ENCODE measurements at regions not wholly inside any gene's neighbourhood (a gene's known extent, or its start where the extent isn't known, plus 50 kb on each side); places are given as distances from the start of the nearest gene placed in this dataset.

- Histone ChIP-seq H3K27me3 (replicated peaks in 1 of 4; ENCODE audit: control insufficient read depth in 3 of 4, extremely low read depth in 1 of 4, insufficient read depth in 3 of 4, low read length in 3 of 4) (no peaks in the 10 kb centered on the region), H2BK120ac (replicated peaks; ENCODE audit: low read depth, low read length) (no peak overlapping the region), H3K4me3 (ENCODE audit: extremely low read depth in 1 of 4, insufficient read depth in 2 of 4, low read depth in 3 of 4, low read length in 4 of 4) (no peak overlapping the region), H2BK15ac (ENCODE audit: low read length) (no peak overlapping the region), H4K5ac (ENCODE audit: insufficient read length, low read depth, low read length) (no peak overlapping the region), H3K9me3 (ENCODE audit: insufficient read depth in 2 of 2, low read depth in 1 of 2, low read length in 1 of 2) (peaks cover 18 to 24% of the 10 kb centered on the region in 2 experiments), H2BK12ac (ENCODE audit: low read depth, low read length) (no peak overlapping the region), H3K27ac (ENCODE audit: low read depth, low read length) (no peak overlapping the region), H3K18ac (ENCODE audit: extremely low read depth, low read length) (no peak overlapping the region), H4K20me1 (replicated peaks in 1 of 2; ENCODE audit: control insufficient read depth in 1 of 2, insufficient read depth in 2 of 2, low read length in 2 of 2) (no peaks in the 10 kb centered on the region), H4K91ac (replicated peaks; ENCODE audit: insufficient read length, low read length) (no peak overlapping the region), H3K36me3 (ENCODE audit: control insufficient read depth in 2 of 4, insufficient read depth in 4 of 4, low read length in 3 of 4) (no peaks in the 10 kb centered on the region), H2BK5ac (ENCODE audit: low read depth, low read length) (no peak overlapping the region), H2AK5ac (ENCODE audit: low read depth, low read length) (no peak overlapping the region), H2AFZ (ENCODE audit: low read length) (no peak overlapping the region), H3K79me2 (ENCODE audit: control insufficient read depth in 1 of 2, insufficient read depth in 2 of 2, low read length in 2 of 2) (no peaks in the 10 kb centered on the region), H3K23me2 (ENCODE audit: low read depth, low read length) (no peaks in the 10 kb centered on the region), H3K9ac (replicated peaks in 1 of 4; ENCODE audit: extremely low read depth in 1 of 4, low read depth in 3 of 4, low read length in 3 of 4) (no peak overlapping the region), H3K14ac (ENCODE audit: insufficient read length) (no peak overlapping the region), H2BK20ac (ENCODE audit: low read length) (no peak overlapping the region), H3K56ac (replicated peaks; ENCODE audit: insufficient read length, low read depth, low read length) (no peak overlapping the region), H3K79me1 (ENCODE audit: low read depth, low read length) (no peaks in the 10 kb centered on the region), H4K8ac (ENCODE audit: extremely low read depth, insufficient read depth, low read length) (no peak overlapping the region), H3K4me2 (ENCODE audit: insufficient read depth in 1 of 2, low read depth in 2 of 2, low read length in 2 of 2) (no peak overlapping the region), H3K4ac (replicated peaks; ENCODE audit: insufficient read length, low read depth, low read length) (no peak overlapping the region), H3K4me1 (replicated peaks in 1 of 4; ENCODE audit: control insufficient read depth in 3 of 4, insufficient read depth in 4 of 4, low read length in 3 of 4) (no peaks in the 10 kb centered on the region), H3K23ac (ENCODE audit: insufficient read length) (no peak overlapping the region)
- 84% methylated on average over 3 of the region's 3 CpGs; no CpG with 5 or more reads in 1 of the 2 experiments for WGBS, 2 experiments (ENCODE audit: extremely low coverage in 1 of 2, insufficient coverage in 1 of 2, insufficient read length in 1 of 2, insufficient replicate concordance in 2 of 2, low coverage in 1 of 2, low lambda C conversion rate in 2 of 2, missing lambda C conversion rate in 1 of 2)
- ChIA-PET CTCF (ENCODE audit: partially characterized antibody) (interaction anchor here (0.6 kb wide), 1 partner anchor 127 kb away, joined by 3 read pairs; no protein-coding TSS in a partner anchor), POLR2A (ENCODE audit: partially characterized antibody) (no interaction called here)
- FAIRE-seq (no peak), DNase-seq (ENCODE audit: low read depth in 1 of 2, low spot score in 2 of 2) (no peak)
- TF ChIP-seq BRCA1 (IDR thresholded peaks at IDR 0.05; ENCODE audit: low read depth, low read length) (no peak), POLR2AphosphoS5 (IDR thresholded peaks at IDR 0.05; ENCODE audit: low read depth, low read length) (no peak), RBBP5 (IDR thresholded peaks at IDR 0.05; ENCODE audit: borderline replicate concordance, low read depth, low read length) (no peak), CHD1 (IDR thresholded peaks at IDR 0.05; ENCODE audit: low read depth, low read length) (no peak), CEBPB (IDR thresholded peaks at IDR 0.05; ENCODE audit: low read depth, low read length) (no peak), TCF12 (IDR thresholded peaks at IDR 0.05; ENCODE audit: low read depth, low read length) (no peak)
Measured at GRCh38 chr18:68355637-68356036, 359.3 kb downstream of the TMX3 start.
